GM21786 (cell line): ENCODE measurements at regions not wholly inside any gene's neighbourhood (a gene's known extent, or its start where the extent isn't known, plus 50 kb on each side); places are given as distances from the start of the nearest gene placed in this dataset.
"Not testable (repeated sequence)": the region's sequence is repeated elsewhere in the genome, so short reads cannot be mapped to it uniquely, and the experiment has no call there.

Source experiments
- ATAC-seq: cut with Tn5 transposase; IDR thresholded peaks from one replicate; pipeline ENCODE4 v1.9.1; 2021; ENCODE audit not compliant: unreplicated experiment

DNA sequence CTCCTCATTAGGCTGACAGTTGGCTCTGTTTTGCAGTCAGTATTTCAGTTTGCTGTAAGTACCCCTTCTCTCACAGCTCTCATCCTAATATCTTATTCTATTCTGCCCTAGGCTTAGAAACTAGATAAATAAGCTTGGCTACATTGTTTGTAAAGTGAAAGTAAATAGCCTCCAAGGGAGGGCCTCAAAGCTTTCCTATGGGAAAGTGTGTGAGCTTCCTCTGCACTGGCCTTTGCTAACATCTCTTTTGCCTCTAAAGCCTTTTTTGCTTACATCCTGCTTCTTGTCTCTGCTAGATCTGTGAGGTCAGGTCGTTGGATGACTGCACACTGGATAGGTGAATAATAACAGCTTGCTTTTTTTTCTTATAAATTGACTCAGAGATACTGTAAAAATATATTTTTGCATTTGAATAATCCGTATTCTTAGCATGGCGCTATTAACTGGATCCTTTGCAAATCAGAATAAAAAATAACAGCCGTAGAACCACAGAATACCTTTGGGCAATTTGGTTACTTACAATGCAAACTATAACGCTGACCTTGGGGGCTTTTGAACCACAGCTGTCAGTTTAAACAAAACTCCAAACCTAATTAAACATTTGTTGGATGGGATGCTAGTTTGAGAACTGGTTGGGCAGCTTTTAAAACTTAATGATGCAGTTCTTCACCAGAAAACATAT, 55.1 kb downstream of the TTC6 start:
- no peak for ATAC-seq

- ATAC-seq: no peak
These were observed 56.6 kb downstream of the TTC6 start for GRCh38 chr14:37652042-37652441.

DNA sequence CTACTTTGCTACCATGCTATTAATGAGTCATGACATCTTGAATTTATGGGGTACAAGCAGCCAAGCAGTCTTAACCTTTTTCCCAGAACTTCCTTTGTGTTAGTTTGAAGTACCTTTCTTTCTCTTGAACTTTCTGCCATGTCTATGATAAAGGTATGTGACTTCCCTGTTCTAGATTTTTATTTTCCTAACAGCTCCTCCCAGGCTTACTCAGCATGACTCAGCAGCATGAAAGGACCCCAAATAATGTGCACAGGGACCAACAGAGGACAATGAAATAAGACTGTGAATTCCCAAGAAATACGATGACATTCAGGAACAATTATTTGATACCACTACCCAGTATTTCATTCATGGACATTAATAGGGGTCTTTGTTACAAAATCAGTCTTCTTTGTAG, 60.0 kb downstream of the TTC6 start:
- ATAC-seq: no peak

DNA sequence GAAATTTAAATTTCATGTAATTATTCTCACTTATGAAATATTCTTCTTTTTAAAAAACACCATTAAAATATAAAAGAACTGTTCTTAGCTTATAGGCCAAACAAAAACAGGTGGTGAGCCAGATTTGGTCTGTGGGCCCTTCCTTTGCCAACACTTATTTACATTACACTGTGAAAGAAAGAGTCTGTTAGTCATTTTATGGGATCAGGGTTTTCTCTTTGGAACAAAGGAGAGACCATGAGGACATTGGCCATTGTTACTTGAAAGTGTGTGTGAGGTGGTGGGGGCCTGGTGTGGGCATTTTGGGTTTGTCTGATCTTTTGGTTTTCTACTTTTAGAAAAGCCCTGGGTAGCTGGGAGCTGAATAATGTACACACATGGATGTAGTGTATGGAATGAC, 62.7 kb downstream of the TTC6 start:
- no peak for ATAC-seq

DNA sequence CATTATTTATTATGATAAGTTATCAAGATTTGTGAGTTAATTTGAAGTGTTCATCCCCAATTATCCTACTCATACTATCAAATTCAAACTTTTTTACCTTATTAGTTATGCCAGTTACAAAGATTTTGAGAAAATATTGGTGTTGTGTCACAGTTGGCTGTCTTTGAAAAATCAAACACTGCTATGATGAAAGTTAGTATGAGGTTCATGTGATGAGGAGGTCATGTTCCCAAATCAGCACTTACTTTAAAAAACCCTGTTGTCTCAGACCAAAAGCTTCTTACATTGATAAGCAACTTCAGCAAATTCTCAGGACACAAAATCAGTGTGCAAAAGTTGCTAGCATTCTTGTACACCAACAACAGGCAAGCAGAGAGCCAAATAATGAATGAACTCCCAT, 68.1 kb downstream of the TTC6 start:
- ATAC-seq: no peak

GRCh38 chr14:37665479-37665878, 70.0 kb downstream of the TTC6 start:
- ATAC-seq: no peak

DNA sequence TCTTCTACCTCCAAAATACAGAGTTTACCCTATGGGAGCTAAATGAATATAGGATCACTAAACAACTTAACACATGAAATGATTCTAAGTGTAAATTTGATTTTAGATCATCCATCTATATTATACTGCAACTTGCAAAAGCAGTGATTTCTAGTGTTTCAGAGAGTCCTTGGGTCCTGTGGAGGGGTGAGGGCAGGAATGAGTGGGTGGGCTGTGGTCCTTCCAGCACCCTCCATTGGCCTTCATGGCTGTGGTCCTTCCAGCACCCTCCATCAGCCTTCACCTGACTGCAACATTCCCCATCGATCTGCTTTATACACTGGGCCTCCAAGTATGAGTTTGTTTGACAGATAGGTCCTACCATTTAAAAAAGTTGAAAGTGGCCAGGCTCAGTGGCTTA, 70.5 kb downstream of the TTC6 start:
- ATAC-seq: no peak

DNA sequence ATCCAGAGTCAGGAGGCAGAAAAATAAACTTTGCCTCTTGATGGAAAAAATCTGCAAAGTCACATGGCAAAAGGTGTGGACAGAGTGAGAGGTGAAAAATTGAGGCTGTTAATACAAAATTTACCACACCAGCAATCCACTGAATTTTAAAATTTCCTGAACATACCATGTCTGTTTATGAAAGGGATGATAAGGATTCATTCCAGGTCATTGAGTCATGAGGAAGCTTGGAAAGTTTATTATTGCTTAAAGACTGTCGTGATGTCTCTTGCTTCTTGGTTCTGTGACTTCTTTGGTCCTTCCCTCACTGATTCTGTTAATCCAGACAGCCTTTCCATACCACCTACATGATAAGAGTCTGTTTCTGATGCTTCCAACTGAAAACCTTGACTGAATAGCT, 73.2 kb downstream of the TTC6 start:
- ATAC-seq: no peak

- ATAC-seq: no peak
These were observed 73.8 kb downstream of the TTC6 start for GRCh38 chr14:37669242-37669641.

DNA sequence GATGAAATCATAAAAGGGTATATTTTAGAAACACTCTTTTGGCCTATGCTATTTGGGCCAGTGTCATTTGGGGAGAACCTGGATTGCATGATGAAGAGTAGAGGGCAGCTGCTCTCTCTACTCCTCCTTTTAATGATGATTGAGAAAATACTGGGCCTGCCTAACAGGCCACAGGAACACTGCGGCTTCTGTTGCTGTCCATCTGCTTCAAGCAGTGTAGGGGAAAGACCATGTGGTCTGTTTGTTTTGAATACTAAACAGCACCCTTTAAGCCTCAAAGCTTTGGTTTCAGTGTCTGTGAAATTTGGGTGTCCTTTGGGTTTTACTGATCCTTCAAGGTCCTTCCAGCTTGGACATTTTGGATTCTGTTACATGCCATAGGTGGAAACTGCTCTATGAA, 78.0 kb downstream of the TTC6 start:
- ATAC-seq: no peak

DNA sequence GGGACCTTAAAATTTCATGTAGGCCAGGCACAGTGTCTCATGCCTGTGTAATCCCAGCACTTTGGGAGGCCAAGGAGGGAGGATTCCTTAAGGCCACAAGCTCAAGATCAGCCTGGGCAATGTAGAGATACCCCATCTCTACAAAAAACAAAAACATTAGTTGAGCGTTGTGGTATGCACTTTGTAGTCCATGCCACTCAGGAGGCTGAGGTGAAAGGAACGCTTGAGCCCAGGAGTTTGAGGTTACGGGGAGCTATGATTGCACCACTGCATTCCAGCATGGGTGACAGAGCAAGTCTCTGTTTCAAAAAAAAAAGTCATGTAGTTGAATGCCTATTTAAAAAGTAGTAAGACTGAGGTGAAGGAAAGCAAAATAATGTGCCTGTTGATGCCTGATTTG, 83.5 kb downstream of the TTC6 start:
- ATAC-seq: no peak

GRCh38 chr14:37681486-37681885, 86.1 kb downstream of the TTC6 start:
- ATAC-seq: no peak

- ATAC-seq: not testable (repeated sequence)
These were observed 97.3 kb downstream of the TTC6 start for GRCh38 chr14:37692680-37693079.

- not testable (repeated sequence) for ATAC-seq
These were observed 98.0 kb downstream of the TTC6 start for GRCh38 chr14:37693420-37693819.

DNA sequence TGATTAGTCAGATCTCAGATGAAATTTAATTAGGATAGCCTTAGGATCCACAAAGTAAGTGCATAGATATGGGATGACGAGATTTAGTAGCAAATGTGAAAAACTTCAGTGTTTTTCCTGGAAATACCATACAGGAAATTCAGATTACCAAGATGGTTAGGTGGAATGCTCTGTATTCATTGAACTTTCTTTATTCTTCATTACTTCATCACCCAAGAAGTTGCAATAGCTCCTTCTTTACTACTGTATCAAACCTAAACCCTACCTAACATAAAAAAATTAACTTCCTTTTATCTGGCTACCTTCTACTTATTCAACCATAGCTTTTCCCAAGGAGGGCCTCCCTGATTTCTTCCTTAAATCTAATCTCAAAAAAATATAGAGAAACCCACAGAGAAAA, 100.4 kb downstream of the TTC6 start:
- ATAC-seq: no peak

- no peak for ATAC-seq
These were observed 102.2 kb downstream of the TTC6 start for GRCh38 chr14:37697489-37698121.

GRCh38 chr14:37698840-37699777, 103.7 kb downstream of the TTC6 start:
- ATAC-seq: no peak

GRCh38 chr14:37707716-37708115, 112.3 kb downstream of the TTC6 start:
- no peak for ATAC-seq

DNA sequence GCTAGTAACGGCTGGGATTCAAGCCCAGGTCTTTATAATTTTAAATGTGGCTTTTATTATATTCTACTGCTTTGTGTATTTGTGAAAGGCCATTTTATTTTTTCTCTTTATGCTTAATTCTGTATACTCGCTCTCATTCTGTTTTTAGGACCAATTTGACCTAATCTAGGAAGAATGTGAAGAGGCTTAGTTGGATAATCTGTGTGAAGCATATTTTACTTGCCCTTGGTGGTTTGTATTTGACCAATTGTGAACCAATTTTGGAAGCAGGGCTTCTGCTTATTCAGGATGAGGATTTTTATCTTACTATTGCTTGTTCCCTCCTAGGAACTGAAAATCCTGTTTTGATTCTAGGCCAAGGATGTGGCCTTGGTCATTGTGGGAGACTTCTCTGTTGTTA, 113.1 kb downstream of the TTC6 start:
- ATAC-seq: no peak

DNA sequence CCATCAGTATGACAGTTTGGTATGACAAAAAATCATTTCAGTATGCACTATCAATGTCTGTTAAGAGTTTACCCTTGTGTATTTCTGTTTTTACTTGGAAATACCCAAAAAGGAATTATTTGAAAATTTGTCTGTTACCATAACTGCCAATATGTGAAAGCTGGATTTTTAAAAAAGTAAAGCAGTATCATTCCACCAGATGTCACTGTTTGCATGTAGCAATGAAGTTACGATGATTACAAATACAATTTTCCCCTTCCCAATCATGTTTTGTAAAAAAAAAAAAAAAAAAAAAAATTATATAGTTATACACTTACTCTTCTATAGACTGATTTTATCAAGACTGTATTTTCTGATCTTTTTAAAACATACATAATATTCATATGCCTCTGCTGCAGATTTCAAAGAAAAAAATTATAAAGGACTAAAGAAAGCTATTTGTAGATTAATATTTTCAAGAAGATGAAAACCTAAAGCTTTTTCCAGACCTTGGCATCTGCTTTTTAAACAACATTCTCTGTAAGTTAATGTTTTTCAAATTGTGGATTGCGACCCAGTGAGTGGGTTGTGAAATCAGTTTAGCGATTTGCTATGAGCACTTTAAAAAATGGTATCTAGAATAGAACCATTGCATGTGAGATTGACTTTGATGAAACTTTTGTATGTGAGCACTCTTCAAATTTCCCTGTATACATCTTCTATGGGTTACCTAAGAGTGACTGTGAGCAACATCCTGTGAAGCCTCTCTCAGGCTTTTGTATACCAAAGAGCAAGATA, 114.2 kb downstream of the TTC6 start:
- no peak for ATAC-seq

- no peak for ATAC-seq
These were observed 116.0 kb downstream of the TTC6 start for GRCh38 chr14:37711356-37711830.
